Spleen (tissue), 11 donors: ENCODE measurements at regions not wholly inside any gene's neighbourhood (a gene's known extent, or its start where the extent isn't known, plus 50 kb on each side); places are given as distances from the start of the nearest gene placed in this dataset.

Source experiments
- DNase-seq: peaks from one replicate; pipeline ENCODE4 v3.0.0-alpha.2; 2020
- H3K27ac ChIP-seq, 8 donors: fragments of 200-600 bp; sonication (generic) in 7 of 8; 1 replicate in 4 of 8; 2 replicates in 4 of 8; pipeline versions ENCODE4 v1.5.0 to v1.8.0; 2016 to 2021; ENCODE audit warnings: inconsistent platforms in 4 of 8, mild to moderate bottlenecking in 4 of 8, moderate library complexity in 1 of 8
- H3K27me3 ChIP-seq, 7 donors: fragments of 200-600 bp; sonication (generic) in 6 of 7; replicated peaks in 1 of 7; 1 replicate in 4 of 7; 2 replicates in 3 of 7; pipeline versions ENCODE4 v1.5.0 to v1.8.0; 2016 to 2021; ENCODE audit warnings: inconsistent platforms in 3 of 7, mild to moderate bottlenecking in 1 of 7
- H3K36me3 ChIP-seq, 6 donors: fragments of 200-600 bp; sonication (generic) in 5 of 6; 1 replicate in 4 of 6; 2 replicates in 2 of 6; pipeline versions ENCODE4 v1.5.0 to v1.8.0; 2016 to 2021; ENCODE audit warnings: inconsistent platforms in 2 of 6
- H3K4me1 ChIP-seq, 6 donors: fragments of 200-600 bp; sonication (generic) in 5 of 6; 1 replicate in 3 of 6; 2 replicates in 3 of 6; pipeline versions ENCODE4 v1.5.0 to v1.8.0; 2016 to 2021; ENCODE audit warnings: inconsistent platforms in 3 of 6
- H3K4me3 ChIP-seq, 8 donors: fragments of 200-600 bp; sonication (generic) in 7 of 8; 1 replicate in 4 of 8; 2 replicates in 4 of 8; pipeline versions ENCODE4 v1.5.0 to v1.8.0; 2016 to 2021; ENCODE audit warnings: inconsistent platforms in 4 of 8, mild to moderate bottlenecking in 4 of 8, moderate library complexity in 2 of 8
- H3K9me3 ChIP-seq, 8 donors: fragments of 200-600 bp; sonication (generic) in 7 of 8; 1 replicate in 4 of 8; 2 replicates in 4 of 8; pipeline versions ENCODE4 v1.5.0 to v1.8.0; 2016 to 2021; ENCODE audit warnings: inconsistent platforms in 4 of 8
- POLR2A ChIP-seq, 3 donors: fragments of 450-650 bp; IDR thresholded peaks; one replicate each; pipeline ENCODE4 v1.5.1; 2017; ENCODE audit warnings: antibody characterized with exemption in 3 of 3, mild to moderate bottlenecking in 1 of 3
- POLR2AphosphoS5 ChIP-seq, 3 donors: sonication (generic); formaldehyde crosslinking; IDR thresholded peaks; one replicate each; pipeline ENCODE4 v1.5.1; 2017; ENCODE audit warnings: antibody characterized with exemption in 3 of 3
- WGBS, 5 donors: extraction: QIAGEN DNeasy Blood & Tissue Kit in 3 of 5; methylation state at CpG; one replicate each; pipeline versions ENCODE4 v1.1.5 to v1.1.7; 2013 to 2018; 5-methylcytosine and 5-hydroxymethylcytosine counted together
- intact Hi-C: fragments of 100-400 bp; cut with DNase I; formaldehyde crosslinking; loops from one replicate; pipeline ENCODE4 v1.15.0; 2023; ENCODE audit warnings: low total_unique reads
- TF ChIP-seq, protein P1 (sequence below), 11 experiments: fragments of 200-600 bp in 7 of 11; fragments of 450-650 bp in 4 of 11; sonication (generic) in 4 of 11; IDR thresholded peaks in 8 of 11; conservative IDR thresholded peaks in 3 of 11; 1 replicate in 7 of 11; 2 replicates in 4 of 11; pipeline versions ENCODE4 v1.4.0 to v1.8.0; 2016 to 2021; ENCODE audit warnings: antibody characterized with exemption in 11 of 11, inconsistent platforms in 4 of 11, mild to moderate bottlenecking in 1 of 11
- donor health status: healthy with polysubstance abuse.
- donor health status: DM: no; HTN: no; CAD: no; lungs with moderate emphysema.
- donor health status: DM: no; HTN: no; CAD: no.
- donor health status: Bipolar disorder and iron deficiency.
- donor health status: healthy.
- donor health status: DM: no; HTN: no; CAD: no.
- donor health status: DM: yes; HTN: yes; CAD: no.

GRCh38 chr3:80391573-80391972 lies 623.8 kb upstream of the ROBO1 start:
- intact Hi-C loops: no loop called here
- no peak overlapping the region for H3K4me3 ChIP-seq
- no peak overlapping the region for H3K27ac ChIP-seq
- H3K36me3 ChIP-seq: no peaks in the 10 kb centered on the region
- H3K27me3 ChIP-seq: no peaks in the 10 kb centered on the region
- H3K9me3 ChIP-seq: peaks cover 0 to 46% (median 12%) of the 10 kb centered on the region in 8 donors
- no peak for TF ChIP-seq POLR2A (IDR thresholded peaks at IDR 0.05)
- TF ChIP-seq, protein P1, sequence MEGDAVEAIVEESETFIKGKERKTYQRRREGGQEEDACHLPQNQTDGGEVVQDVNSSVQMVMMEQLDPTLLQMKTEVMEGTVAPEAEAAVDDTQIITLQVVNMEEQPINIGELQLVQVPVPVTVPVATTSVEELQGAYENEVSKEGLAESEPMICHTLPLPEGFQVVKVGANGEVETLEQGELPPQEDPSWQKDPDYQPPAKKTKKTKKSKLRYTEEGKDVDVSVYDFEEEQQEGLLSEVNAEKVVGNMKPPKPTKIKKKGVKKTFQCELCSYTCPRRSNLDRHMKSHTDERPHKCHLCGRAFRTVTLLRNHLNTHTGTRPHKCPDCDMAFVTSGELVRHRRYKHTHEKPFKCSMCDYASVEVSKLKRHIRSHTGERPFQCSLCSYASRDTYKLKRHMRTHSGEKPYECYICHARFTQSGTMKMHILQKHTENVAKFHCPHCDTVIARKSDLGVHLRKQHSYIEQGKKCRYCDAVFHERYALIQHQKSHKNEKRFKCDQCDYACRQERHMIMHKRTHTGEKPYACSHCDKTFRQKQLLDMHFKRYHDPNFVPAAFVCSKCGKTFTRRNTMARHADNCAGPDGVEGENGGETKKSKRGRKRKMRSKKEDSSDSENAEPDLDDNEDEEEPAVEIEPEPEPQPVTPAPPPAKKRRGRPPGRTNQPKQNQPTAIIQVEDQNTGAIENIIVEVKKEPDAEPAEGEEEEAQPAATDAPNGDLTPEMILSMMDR (IDR thresholded peaks at IDR 0.05 in 8 of 11, conservative IDR thresholded peaks at IDR 0.05 in 3 of 11): no peak
- TF ChIP-seq POLR2AphosphoS5 (IDR thresholded peaks at IDR 0.05): no peak
- no peak for DNase-seq
- no peaks in the 10 kb centered on the region for H3K4me1 ChIP-seq

DNA sequence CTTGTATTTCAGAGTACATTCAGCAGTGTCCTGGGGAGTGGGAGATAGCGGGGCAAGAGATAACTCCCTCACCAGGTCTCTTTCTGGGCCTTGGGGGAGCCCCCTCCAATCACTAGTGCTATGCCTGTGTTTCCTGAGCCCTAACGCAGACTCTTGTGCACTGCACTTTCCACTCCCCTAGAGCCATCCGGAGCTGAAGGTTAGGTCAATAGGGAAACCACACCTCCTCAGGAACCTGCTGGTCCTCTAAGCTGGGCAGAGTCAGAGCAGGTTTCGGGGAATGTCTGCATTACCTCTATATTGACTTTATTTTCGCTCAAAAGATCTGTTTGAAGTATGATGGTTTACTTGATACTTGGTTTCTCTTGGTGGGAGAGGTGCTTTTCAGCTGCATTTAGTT lies 617.0 kb upstream of the ROBO1 start:
- TF ChIP-seq POLR2AphosphoS5 (IDR thresholded peaks at IDR 0.05) (no peak), POLR2A (IDR thresholded peaks at IDR 0.05) (no peak)
- TF ChIP-seq, protein P1 (IDR thresholded peaks at IDR 0.05 in 8 of 11, conservative IDR thresholded peaks at IDR 0.05 in 3 of 11): no peak
- Histone ChIP-seq H3K9me3 (peaks cover 0 to 57% (median 30%) of the 10 kb centered on the region in 8 donors), H3K4me1 (no peaks in the 10 kb centered on the region), H3K4me3 (no peak overlapping the region), H3K36me3 (no peaks in the 10 kb centered on the region), H3K27ac (no peak overlapping the region), H3K27me3 (no peaks in the 10 kb centered on the region)
- intact Hi-C loops: no loop called here
- 70 to 87% (median 77%) methylated on average over 5 of the region's 5 CpGs for WGBS, 5 donors
- DNase-seq: no peak

DNA sequence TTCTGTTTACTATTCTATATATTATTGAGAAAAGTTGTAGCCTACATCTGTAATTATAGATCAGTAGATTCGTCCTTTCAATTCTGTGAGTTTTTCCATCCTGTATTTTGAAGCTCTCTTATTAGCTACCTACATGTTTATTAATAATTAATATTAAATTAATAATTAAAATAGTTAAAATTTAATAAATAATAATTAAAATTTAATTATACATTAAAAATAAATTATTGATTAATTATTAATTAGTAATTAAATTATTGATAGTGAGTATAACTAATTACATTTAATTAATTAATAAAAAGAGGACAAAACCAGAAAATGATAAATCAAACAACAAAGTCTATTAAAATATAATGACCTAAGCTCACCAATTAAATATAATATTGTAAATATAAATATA lies 606.6 kb upstream of the ROBO1 start:
- no peaks in the 10 kb centered on the region for H3K27me3 ChIP-seq
- H3K4me3 ChIP-seq: no peak overlapping the region
- H3K27ac ChIP-seq: no peak overlapping the region
- 75 to 91% (median 78%) methylated on average over 1 of the region's 1 CpG for WGBS, 5 donors
- no peaks in the 10 kb centered on the region for H3K4me1 ChIP-seq
- DNase-seq: no peak
- no peaks in the 10 kb centered on the region for H3K36me3 ChIP-seq
- TF ChIP-seq, protein P1 (IDR thresholded peaks at IDR 0.05 in 8 of 11, conservative IDR thresholded peaks at IDR 0.05 in 3 of 11): no peak
- TF ChIP-seq POLR2AphosphoS5 (IDR thresholded peaks at IDR 0.05) (no peak), POLR2A (IDR thresholded peaks at IDR 0.05) (no peak)
- H3K9me3 ChIP-seq: peaks cover 0 to 21% (median 5%) of the 10 kb centered on the region in 8 donors
- intact Hi-C loops: no loop called here

- TF ChIP-seq POLR2A (IDR thresholded peaks at IDR 0.05) (no peak), POLR2AphosphoS5 (IDR thresholded peaks at IDR 0.05) (no peak)
- TF ChIP-seq, protein P1 (IDR thresholded peaks at IDR 0.05 in 8 of 11, conservative IDR thresholded peaks at IDR 0.05 in 3 of 11): no peak
- Histone ChIP-seq H3K9me3 (peaks cover 0 to 4% (median 0%) of the 10 kb centered on the region in 8 donors), H3K27me3 (no peaks in the 10 kb centered on the region), H3K4me3 (no peak overlapping the region), H3K4me1 (no peaks in the 10 kb centered on the region), H3K27ac (no peak overlapping the region), H3K36me3 (no peaks in the 10 kb centered on the region)
- 73 to 83% (median 74%) methylated on average over 4 of the region's 4 CpGs for WGBS, 5 donors
- intact Hi-C loops: no loop called here
- no peak for DNase-seq
Measured at GRCh38 chr3:80368616-80369015, 600.8 kb upstream of the ROBO1 start.
